KOPT-K1 (cell line): ENCODE measurements at regions not wholly inside any gene's neighbourhood (a gene's known extent, or its start where the extent isn't known, plus 50 kb on each side); places are given as distances from the start of the nearest gene placed in this dataset.
A peak's percentile ranks its signal among the peaks of the same experiment; 100 is the strongest.
"Not testable (repeated sequence)": the region's sequence is repeated elsewhere in the genome, so short reads cannot be mapped to it uniquely, and the experiment has no call there.

Experiments
- H3K27ac ChIP-seq: fragments of 200-600 bp; sonication (generic); 2 replicates; pipeline ENCODE4 v1.5.1; 2016; ENCODE audit warnings: antibody characterized with exemption, mild to moderate bottlenecking, low read depth, low read length; ENCODE audit not compliant: poor library complexity, severe bottlenecking
- H3K36me3 ChIP-seq: fragments of 200-600 bp; sonication (generic); 2 replicates; pipeline ENCODE4 v1.5.1; 2017; ENCODE audit warnings: antibody characterized with exemption, mild to moderate bottlenecking, low read length, moderate library complexity; ENCODE audit not compliant: insufficient read depth
- H3K9me3 ChIP-seq: fragments of 200-600 bp; sonication (generic); 2 replicates; pipeline ENCODE4 v1.5.1; 2017; ENCODE audit warnings: antibody characterized with exemption, low read length, mild to moderate bottlenecking; ENCODE audit not compliant: insufficient read depth, poor library complexity, severe bottlenecking

DNA sequence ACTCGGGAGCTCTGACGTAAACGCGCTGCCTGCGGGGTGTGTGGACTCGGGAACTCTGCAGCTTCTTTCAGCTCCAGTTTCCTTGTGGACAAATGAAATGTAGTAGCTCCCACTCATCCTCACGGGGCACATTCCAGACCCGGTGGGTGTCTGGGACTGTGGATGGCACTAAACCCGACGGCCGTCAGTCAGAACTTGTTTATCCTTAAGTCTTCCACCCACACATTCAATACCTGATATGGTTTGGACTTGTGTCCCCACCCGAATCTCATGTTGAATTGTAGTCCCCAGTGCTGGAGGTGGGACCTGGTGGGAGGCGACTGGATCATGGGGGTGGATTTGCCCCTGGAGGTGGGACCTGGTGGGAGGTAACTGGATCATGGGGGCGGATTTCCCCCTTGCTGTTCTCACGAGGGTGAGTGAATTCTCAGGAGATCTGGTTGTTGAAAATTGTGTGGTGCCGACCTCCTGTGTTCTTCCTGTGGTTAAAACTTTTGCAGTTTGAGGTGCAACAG, 81.2 kb upstream of the SNTG2 start:
- H3K36me3 ChIP-seq = no peaks in the 10 kb centered on the region
- no peaks in the 10 kb centered on the region for H3K9me3 ChIP-seq
- peak overlapping the region; percentile 57 for H3K27ac ChIP-seq

DNA sequence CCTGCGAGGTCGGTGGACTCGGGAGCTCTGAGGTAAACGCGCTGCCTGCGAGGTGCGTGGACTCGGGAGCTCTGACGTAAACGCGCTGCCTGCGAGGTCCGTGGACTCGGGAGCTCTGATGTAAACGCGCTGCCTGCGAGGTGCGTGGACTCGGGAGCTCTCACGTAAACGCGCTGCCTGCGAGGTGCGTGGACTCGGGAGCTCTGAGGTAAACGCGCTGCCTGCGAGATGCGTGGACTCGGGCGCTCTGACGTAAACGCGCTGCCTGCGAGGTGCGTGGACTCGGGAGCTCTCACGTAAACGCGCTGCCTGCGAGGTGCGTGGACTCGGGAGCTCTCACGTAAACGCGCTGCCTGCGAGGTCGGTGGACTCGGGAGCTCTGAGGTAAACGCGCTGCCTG, 81.8 kb upstream of the SNTG2 start:
- peak overlapping the region; percentile 57 for H3K27ac ChIP-seq
- H3K9me3 ChIP-seq, H3K36me3 ChIP-seq: not testable (repeated sequence)

DNA sequence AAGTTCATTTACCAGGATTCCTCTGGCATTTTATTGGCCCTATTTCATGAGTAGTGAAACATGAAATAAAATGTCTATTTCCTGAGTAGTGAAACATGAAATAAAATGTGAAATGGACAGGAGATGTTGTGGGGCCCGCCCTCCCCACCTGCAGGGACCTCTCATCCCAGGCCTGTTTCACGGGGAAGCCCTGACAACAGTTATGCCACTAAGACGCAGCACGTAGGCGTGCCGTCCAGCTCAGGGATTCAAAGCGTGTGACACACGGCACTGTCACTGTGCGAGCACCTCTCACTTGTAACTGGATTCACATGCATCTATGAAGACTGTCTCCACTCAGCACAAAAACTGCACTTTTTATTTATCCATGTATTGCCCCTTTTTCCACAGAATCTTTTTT, 83.4 kb upstream of the SNTG2 start:
- Histone ChIP-seq H3K9me3 (no peaks in the 10 kb centered on the region), H3K27ac (no peak overlapping the region)

DNA sequence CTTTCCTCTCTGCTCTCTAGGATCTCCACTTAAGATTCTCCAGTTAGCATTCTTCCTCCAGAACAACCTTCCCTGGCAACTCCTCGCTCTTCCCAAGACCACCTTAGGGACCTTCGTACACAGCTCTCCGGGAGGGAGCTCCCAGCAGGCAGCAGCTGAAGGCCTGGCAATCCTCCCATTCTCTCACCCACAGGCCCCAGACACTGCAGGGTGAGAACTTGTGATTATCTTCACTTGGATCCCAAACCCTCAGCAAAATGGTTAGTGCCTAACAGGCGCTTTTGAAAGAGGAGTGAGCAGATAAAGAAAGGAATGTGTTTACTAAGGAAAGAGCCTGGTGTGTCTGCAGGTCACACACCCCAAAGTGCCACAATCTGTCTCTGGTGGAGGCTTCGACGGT, 83.8 kb upstream of the SNTG2 start:
- Histone ChIP-seq H3K36me3 (no peaks in the 10 kb centered on the region), H3K27ac (no peak overlapping the region), H3K9me3 (no peaks in the 10 kb centered on the region)

More for the DNA sequence above, 83.4 kb upstream of the SNTG2 start:
- no peaks in the 10 kb centered on the region for H3K36me3 ChIP-seq

DNA sequence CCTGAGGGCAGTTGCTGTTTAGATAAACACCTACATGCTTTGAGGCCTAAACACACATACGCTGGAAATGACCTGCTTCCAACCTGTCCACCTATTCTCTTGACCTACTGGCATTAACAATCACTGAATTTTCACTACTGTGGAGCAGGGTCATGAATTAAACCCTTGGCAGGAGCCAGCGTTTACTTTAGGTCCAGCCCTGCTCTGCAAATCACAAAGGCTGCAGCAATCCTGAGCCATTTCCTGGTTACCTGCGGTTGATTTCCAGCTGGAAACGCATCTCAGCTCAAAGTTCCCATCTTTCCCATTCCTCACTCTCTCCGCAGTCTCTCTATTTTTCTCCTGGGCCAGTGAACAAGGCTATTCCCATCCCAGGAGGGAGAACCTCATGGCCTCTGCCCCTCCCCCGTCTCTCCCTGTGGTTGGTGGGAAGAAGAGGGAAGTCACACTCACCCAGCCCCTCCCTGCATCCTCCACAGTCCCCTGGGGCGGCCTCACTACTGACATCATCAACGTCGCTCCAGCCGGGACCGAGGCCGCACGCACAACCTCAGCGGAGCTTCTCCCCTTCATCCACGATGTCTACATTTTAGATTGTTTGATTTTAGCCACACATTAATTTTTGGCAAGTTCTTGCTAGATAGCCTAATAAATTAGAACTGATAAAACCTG, 84.5 kb upstream of the SNTG2 start:
- no peak overlapping the region for H3K27ac ChIP-seq
- H3K36me3 ChIP-seq = no peaks in the 10 kb centered on the region
- no peaks in the 10 kb centered on the region for H3K9me3 ChIP-seq

DNA sequence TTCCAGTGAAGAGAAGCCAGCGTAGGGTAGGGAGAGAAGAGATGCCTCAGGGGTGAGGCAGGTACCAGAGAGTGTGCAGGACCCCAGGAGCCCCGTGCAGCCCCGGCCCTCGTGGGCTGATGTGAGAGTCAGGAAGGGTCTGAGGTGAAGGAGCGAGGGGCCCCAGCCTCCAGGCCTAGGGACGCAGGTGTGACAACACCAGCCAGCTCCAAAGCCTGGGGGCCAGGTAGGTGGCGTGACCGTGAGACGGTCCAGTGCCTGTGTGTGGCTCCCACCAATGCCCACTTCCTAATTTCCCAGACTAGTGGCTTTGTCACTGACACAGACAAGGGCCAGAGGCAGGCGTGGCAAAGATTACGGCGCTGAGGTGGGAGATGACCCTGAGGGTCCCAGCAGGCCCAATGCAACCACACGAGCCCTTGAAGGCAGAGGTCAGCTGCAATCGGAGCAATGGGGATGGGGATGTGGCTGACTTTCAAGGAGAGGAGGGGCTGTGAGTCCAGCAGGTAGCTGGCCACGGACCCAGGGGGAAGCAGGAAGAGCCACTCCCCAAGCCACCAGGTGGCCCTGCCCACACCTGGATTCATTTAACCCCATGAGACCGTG, 86.0 kb upstream of the SNTG2 start:
- Histone ChIP-seq H3K36me3 (no peaks in the 10 kb centered on the region), H3K9me3 (no peaks in the 10 kb centered on the region), H3K27ac (no peak overlapping the region)

DNA sequence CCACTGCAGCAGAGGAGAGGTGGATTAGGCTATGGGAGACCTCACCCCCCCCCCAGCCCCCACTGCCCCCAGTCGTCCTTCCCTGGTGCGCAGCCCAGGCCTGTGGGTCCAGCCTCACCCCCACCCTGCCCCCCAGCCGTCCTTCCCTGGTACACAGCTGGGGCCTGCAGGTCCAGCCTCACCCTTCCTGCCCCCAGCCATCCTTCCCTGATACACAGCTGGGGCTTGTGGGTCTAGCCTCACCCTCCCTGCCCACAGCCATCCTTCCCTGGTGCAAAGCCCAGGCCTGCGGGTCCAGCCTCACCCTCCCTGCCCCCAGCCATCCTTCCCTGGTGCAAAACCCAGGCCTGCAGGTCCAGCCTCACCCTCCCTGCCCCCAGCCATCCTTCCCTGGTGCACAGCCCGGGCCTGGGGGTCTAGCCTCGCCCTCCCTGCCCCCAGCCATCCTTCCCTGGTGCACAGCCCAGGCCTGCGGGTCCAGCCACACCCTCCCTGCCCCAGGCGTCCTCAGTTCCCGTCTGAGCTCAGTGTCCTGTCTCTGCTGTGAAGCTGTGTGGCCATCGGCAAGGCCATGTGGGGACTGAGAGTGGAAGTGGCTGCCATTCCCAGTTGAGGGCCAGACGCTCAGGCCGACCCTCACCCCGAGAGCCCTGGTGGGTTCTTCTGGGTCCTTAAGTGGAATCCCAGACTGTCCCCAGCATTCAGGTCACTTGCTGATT, 86.8 kb upstream of the SNTG2 start:
- no peaks in the 10 kb centered on the region for H3K9me3 ChIP-seq
- H3K27ac ChIP-seq = no peak overlapping the region
- no peaks in the 10 kb centered on the region for H3K36me3 ChIP-seq

DNA sequence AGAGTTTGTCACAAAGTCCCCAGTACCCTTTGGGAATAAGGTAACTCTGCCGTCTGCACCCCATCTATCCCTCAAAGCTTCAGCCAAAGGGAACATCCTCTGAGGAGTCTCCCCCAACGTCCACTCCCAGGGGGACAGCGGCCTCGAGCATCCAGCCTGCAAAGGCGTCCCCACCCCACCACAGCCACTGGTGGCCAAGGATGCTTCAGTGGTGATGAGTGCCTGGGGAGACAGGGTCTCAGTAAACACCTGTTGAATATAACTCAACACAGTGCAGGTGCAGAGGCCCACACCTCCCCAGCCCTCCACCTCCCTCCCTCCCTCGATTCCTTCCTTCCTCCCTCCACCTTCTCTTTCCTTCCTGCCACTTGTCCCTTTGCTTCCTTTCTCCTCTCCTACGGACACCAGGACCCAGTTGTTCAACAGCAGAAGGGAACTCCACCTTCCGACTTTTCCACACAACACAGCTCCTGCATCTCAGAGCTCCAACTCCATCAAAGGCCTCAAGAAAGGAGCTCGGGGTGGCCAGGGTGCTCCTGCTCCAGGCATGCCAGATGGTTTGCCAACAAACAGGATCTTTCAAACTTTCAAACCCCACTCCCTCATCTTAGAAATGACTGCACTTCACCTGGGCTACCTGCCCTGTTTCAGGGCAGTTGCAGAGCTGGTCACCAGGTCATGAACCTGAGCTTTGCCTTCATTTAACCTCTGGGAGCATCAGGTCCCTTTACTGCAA, 87.8 kb upstream of the SNTG2 start:
- Histone ChIP-seq H3K36me3 (no peaks in the 10 kb centered on the region), H3K27ac (no peak overlapping the region), H3K9me3 (no peaks in the 10 kb centered on the region)

DNA sequence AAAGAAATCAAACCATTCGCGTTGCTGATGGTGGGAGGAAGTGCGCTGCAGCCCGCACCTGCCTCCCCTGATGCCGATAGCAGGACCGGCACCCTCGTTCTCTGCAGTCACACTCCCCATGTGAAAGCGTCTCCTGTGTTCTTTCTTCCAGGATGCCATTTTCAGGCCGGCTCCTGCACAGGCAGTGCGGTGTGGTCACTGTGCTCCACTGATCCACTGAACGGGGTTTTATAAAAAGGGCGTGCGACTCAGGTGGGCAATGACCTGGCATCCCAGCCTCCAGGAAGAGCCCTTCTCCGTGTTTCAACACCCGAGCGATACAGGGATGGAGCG, 88.3 kb upstream of the SNTG2 start:
- H3K36me3 ChIP-seq = no peaks in the 10 kb centered on the region
- no peak overlapping the region for H3K27ac ChIP-seq
- no peaks in the 10 kb centered on the region for H3K9me3 ChIP-seq

DNA sequence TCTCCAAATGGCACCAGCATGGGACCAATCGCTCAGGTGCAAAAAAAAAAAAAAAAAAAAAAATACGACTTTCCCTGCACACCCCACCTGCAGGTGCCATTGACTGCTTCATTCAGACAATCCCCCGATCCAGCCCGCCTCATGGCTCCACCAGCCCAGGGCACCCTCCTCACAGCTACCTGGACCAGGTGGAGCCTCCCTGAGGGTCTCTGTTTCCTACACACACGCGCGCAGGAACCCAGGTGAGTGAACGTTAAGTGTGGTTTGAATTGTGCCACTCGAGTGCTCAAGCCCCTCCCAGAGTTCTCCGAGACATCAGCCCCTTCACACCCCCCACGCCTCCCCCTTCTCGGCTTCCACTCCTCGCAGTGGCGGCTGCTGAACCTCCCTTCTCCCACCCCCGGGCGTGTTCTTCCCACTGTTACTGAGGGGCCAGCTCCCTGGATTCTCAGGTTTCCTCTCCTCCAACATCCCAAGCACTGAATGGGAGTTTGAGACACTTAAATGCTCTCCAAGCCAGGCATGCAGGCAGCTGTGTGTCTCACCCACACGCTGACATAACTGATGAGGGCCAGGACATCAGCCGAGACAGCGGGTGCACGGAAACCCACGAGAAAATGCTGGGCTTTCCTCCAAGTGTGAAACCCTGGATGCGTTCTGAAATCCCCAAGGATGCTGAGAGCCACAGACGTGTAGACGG, 88.8 kb upstream of the SNTG2 start:
- no peak overlapping the region for H3K27ac ChIP-seq
- H3K9me3 ChIP-seq = no peaks in the 10 kb centered on the region

DNA sequence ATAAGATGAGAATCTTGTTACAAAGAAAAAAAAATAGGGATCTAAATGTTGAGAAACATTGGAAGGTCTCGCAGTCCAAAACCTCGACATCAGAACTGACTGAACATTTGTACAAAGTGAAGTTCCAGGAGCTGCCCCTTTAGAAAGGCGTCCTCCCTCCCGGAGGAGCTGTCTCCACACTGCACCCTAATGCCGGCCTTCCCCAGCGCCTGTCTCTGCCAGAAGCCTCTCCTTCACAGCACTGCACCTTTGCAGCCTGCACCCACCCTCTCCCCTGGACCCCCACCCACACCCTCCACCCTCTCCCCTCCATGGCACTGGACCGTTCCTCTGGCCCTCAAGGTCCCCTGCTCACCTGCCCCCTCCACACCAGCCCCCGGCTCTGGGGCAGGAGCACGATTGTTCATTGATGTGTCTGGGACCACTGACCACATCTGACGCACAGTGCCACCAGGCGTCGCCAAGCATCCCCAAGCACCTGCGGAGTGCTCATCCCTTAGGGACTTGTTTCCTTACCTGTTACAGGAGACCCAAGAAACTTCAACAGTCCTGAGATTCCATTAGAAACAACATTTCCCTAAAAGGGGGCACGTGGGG, 90.3 kb upstream of the SNTG2 start:
- H3K36me3 ChIP-seq = no peaks in the 10 kb centered on the region
- H3K9me3 ChIP-seq = peaks cover 3% of the 10 kb centered on the region
- H3K27ac ChIP-seq = no peak overlapping the region

More for the DNA sequence above, 88.8 kb upstream of the SNTG2 start:
- no peaks in the 10 kb centered on the region for H3K36me3 ChIP-seq

DNA sequence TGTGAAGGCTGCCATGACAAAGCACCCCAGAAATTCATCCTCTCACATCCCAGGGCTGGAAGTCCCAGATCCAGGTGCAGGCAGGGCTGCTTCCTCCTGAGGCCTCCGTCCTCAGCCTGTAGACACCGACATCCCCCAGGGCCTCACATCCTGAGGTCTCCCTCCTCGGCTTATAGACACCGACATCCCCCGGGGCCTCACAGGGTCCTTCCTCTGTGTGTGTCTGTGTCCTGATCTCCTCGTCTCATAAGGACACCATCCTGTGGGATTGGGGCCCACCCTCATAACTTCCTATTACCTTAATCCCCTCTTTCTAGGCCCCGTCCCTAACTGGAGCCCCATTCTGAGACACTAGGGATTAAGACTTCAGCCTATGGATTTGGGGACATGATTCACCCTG, 92.0 kb upstream of the SNTG2 start:
- H3K36me3 ChIP-seq = peaks cover 2% of the 10 kb centered on the region; the same call in 1 of the 2 replicates
- H3K27ac ChIP-seq = peak overlapping the region; percentile 23
- peaks cover 13% of the 10 kb centered on the region for H3K9me3 ChIP-seq

DNA sequence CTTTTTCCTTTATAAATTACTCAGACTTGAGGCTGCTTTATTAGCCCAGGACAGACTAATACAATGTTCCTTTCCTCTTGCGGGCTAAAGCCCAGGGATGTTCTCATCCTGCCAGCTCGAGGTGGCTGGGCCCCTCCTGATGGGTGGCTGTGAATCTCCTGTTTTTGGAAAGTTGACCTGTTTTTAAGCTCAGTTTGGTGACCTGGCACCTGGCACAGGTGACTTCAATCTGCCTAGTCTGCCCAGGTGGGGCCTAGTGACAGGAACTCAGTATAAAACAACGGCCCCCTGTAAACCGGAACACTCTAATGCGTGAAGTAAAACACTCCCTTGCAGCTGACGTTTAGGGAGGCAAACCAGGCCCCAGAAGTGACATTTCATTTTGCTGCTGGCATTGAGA, 92.7 kb upstream of the SNTG2 start:
- peaks cover 9% of the 10 kb centered on the region; the same call in 1 of the 2 replicates for H3K36me3 ChIP-seq
- H3K9me3 ChIP-seq = peaks cover 13% of the 10 kb centered on the region
- H3K27ac ChIP-seq = peak overlapping the region; percentile 23

DNA sequence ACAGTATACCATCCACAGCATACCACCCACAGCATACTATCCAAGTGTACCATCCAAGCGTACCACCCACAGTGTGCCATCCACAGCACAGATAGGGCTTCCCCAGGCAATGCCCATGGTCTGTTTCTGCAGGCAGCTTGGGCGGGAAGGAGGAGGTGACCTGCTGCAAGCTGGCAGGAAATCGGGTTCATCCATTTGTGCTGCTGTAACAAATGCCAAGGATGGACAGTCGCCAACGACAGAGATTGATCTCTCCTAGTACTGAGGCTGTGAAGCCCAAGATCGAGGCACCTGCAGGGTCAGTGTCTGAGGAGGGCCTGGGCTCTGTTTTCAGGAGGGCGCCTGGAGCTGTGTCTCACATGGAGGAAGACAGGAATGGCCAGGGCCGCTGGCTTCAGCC, 93.6 kb upstream of the SNTG2 start:
- Histone ChIP-seq H3K36me3 (peaks cover 13% of the 10 kb centered on the region; the same call in 1 of the 2 replicates), H3K9me3 (peaks cover 13% of the 10 kb centered on the region), H3K27ac (peak overlapping the region; percentile 18)
